ENCODE measurements at regions not wholly inside any gene's neighbourhood (a gene's known extent, or its start where the extent isn't known, plus 50 kb on each side); places are given as distances from the start of the nearest gene placed in this dataset.

DNA sequence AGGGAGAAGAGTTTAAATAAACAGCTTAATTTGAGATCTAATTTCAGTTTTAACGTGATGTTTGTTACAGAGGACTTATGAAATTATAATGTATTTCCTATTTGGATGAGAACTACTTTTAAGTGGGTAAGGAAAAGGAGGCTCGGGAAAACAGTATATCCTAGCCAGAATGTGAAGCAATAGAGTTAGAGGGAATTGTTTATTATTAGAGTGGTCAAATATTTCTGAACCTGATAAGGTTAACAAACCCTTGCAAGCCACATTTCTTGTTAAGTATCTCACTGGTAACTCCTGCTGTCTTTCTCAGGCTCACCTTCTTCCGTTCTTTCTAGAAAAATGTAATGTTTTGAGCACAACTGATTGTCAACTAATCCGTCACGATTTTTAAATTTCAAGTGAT lies 335.1 kb upstream of the MBL2 start:
- no peaks in the 10 kb centered on the region for H3K9me3 ChIP-seq (ENCODE audit: control insufficient read depth in 5 of 5, low read length in 5 of 5)
- H3K27ac ChIP-seq (ENCODE audit: low read depth, low read length): no peak overlapping the region
- no peak overlapping the region for H3K4me3 ChIP-seq (ENCODE audit: low read depth in 1 of 5, low read length in 5 of 5)
- no peaks in the 10 kb centered on the region for H3K4me1 ChIP-seq (ENCODE audit: control insufficient read depth in 5 of 5, insufficient read depth in 5 of 5, low read length in 5 of 5)
- no peak overlapping the region for H3K9ac ChIP-seq (ENCODE audit: low read length in 5 of 5)
- H3K36me3 ChIP-seq (ENCODE audit: control insufficient read depth in 5 of 5, insufficient read depth in 5 of 5, low read length in 5 of 5): no peaks in the 10 kb centered on the region
- no peaks in the 10 kb centered on the region for H3K27me3 ChIP-seq (ENCODE audit: control insufficient read depth in 5 of 5, insufficient read depth in 4 of 5, low read length in 5 of 5)

DNA sequence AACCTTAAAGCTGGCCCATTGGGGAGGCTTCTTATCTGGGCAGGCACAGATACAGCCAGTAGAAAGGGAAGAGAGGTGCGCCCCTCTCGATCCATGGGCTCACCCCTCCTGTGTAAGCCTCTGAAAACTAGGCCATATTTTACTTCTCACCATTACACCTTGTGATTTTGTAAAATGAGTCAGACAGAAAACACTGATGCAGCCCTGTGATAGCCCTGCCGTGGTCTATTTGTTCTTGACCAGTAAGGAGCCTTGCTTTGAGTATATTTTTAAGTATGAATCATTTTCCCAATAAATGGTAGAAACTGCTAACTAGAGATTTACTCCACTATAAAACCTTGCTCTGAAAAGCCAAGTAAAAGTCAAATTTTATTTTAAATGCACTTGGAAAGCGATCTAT lies 329.8 kb upstream of the MBL2 start:
- Histone ChIP-seq H3K4me3 (ENCODE audit: low read depth in 1 of 5, low read length in 5 of 5) (no peak overlapping the region), H3K9ac (ENCODE audit: low read length in 5 of 5) (no peak overlapping the region), H3K27me3 (ENCODE audit: control insufficient read depth in 5 of 5, insufficient read depth in 4 of 5, low read length in 5 of 5) (no peaks in the 10 kb centered on the region), H3K9me3 (ENCODE audit: control insufficient read depth in 5 of 5, low read length in 5 of 5) (peaks cover 0 to 5% (median 0%) of the 10 kb centered on the region in 5 donors), H3K27ac (ENCODE audit: low read depth, low read length) (no peak overlapping the region), H3K4me1 (ENCODE audit: control insufficient read depth in 5 of 5, insufficient read depth in 5 of 5, low read length in 5 of 5) (no peaks in the 10 kb centered on the region), H3K36me3 (ENCODE audit: control insufficient read depth in 5 of 5, insufficient read depth in 5 of 5, low read length in 5 of 5) (no peaks in the 10 kb centered on the region)

DNA sequence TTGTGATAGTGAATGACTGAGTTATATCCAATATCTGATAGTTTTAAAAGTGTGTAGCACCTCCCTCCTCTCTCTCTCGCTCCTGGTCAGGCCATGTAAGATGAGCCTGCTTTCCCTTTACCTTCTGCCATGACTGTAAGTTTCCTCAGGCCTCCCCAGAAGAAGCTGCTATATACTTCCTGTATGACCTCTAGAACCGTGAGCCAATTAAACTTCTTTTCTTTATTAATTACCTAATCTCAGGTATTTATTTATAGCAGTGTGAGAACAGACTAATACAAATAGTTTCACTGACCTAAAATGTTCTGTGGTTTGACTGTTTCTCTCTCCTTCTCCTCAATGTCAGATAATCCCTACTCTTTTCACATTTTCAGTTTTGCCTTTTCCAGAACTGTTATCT lies 321.3 kb upstream of the MBL2 start:
- Histone ChIP-seq H3K4me3 (ENCODE audit: low read depth in 1 of 5, low read length in 5 of 5) (no peak overlapping the region), H3K36me3 (ENCODE audit: control insufficient read depth in 5 of 5, insufficient read depth in 5 of 5, low read length in 5 of 5) (no peaks in the 10 kb centered on the region), H3K9me3 (ENCODE audit: control insufficient read depth in 5 of 5, low read length in 5 of 5) (no peaks in the 10 kb centered on the region), H3K4me1 (ENCODE audit: control insufficient read depth in 5 of 5, insufficient read depth in 5 of 5, low read length in 5 of 5) (no peaks in the 10 kb centered on the region), H3K9ac (ENCODE audit: low read length in 5 of 5) (no peak overlapping the region), H3K27me3 (ENCODE audit: control insufficient read depth in 5 of 5, insufficient read depth in 4 of 5, low read length in 5 of 5) (no peaks in the 10 kb centered on the region), H3K27ac (ENCODE audit: low read depth, low read length) (no peak overlapping the region)

DNA sequence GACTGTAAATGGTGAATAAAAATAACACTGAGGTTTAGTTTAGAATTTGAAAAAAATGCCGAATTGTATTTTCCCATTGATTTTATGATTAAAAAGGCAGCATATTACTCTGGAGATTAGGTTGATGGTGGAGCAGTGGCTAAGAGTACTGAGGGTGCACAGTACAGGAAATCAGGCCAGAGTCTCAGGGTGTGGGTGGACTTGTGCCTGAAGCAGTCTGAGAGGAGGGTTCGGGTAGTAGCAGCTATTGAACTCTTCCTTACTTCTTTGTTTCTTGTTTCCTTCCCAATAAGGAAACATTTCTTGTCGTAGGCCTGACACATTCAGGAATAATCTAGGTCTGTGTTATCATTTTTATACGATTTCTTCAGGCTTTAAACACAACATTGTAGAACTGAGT lies 319.0 kb upstream of the MBL2 start:
- Histone ChIP-seq H3K4me3 (ENCODE audit: low read depth in 1 of 5, low read length in 5 of 5) (no peak overlapping the region), H3K9ac (ENCODE audit: low read length in 5 of 5) (no peak overlapping the region), H3K27me3 (ENCODE audit: control insufficient read depth in 5 of 5, insufficient read depth in 4 of 5, low read length in 5 of 5) (no peaks in the 10 kb centered on the region), H3K27ac (ENCODE audit: low read depth, low read length) (no peak overlapping the region), H3K4me1 (ENCODE audit: control insufficient read depth in 5 of 5, insufficient read depth in 5 of 5, low read length in 5 of 5) (no peaks in the 10 kb centered on the region), H3K36me3 (ENCODE audit: control insufficient read depth in 5 of 5, insufficient read depth in 5 of 5, low read length in 5 of 5) (no peaks in the 10 kb centered on the region), H3K9me3 (ENCODE audit: control insufficient read depth in 5 of 5, low read length in 5 of 5) (no peaks in the 10 kb centered on the region)

DNA sequence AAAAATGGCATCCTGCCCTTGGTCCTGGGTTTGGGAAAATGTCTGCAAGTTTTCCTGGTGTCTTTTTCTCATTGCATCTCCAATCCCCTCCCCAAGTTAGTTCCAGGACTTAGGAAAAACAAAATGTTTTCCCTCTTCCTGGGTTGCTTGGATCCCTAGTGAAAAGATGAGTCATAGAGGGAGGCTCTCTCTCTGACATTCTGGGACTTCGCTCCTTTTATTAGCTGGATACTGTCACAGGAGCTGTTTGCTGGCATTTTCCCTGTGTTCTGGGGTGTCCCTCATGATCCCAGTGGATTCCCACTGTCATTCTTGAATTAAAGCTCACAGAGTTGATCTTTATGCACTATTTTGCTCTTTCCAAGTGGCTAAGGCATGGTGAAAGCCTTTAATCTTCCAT lies 316.4 kb upstream of the MBL2 start:
- Histone ChIP-seq H3K9me3 (ENCODE audit: control insufficient read depth in 5 of 5, low read length in 5 of 5) (peaks cover 0 to 3% (median 0%) of the 10 kb centered on the region in 5 donors), H3K36me3 (ENCODE audit: control insufficient read depth in 5 of 5, insufficient read depth in 5 of 5, low read length in 5 of 5) (no peaks in the 10 kb centered on the region), H3K27ac (ENCODE audit: low read depth, low read length) (no peak overlapping the region), H3K9ac (ENCODE audit: low read length in 5 of 5) (no peak overlapping the region), H3K4me3 (ENCODE audit: low read depth in 1 of 5, low read length in 5 of 5) (no peak overlapping the region), H3K4me1 (ENCODE audit: control insufficient read depth in 5 of 5, insufficient read depth in 5 of 5, low read length in 5 of 5) (no peaks in the 10 kb centered on the region), H3K27me3 (ENCODE audit: control insufficient read depth in 5 of 5, insufficient read depth in 4 of 5, low read length in 5 of 5) (no peaks in the 10 kb centered on the region)

DNA sequence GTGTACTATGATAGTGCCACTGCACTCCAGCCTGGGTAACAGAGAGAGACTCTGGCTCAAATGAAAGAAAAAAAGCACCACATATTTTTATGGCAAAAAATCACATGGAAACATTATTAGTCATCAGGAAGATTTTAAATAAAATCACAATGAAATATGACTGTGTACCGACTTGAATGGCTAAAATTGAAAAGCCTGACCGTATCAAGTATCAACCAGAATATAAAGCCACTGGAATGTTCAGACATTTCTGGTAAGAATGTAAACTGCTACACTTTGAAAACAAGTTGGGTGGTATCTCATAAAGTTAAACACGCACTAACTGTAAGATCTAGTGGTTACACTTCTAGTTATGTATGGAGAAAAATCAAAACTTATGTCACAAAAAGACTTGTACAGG lies 306.7 kb upstream of the MBL2 start:
- peaks cover 0 to 3% (median 2%) of the 10 kb centered on the region in 5 donors for H3K9me3 ChIP-seq (ENCODE audit: control insufficient read depth in 5 of 5, low read length in 5 of 5)
- H3K27ac ChIP-seq (ENCODE audit: low read depth, low read length): no peak overlapping the region
- no peak overlapping the region for H3K9ac ChIP-seq (ENCODE audit: low read length in 5 of 5)
- H3K4me1 ChIP-seq (ENCODE audit: control insufficient read depth in 5 of 5, insufficient read depth in 5 of 5, low read length in 5 of 5): no peaks in the 10 kb centered on the region
- H3K27me3 ChIP-seq (ENCODE audit: control insufficient read depth in 5 of 5, insufficient read depth in 4 of 5, low read length in 5 of 5): no peaks in the 10 kb centered on the region
- no peaks in the 10 kb centered on the region for H3K36me3 ChIP-seq (ENCODE audit: control insufficient read depth in 5 of 5, insufficient read depth in 5 of 5, low read length in 5 of 5)
- H3K4me3 ChIP-seq (ENCODE audit: low read depth in 1 of 5, low read length in 5 of 5): no peak overlapping the region

DNA sequence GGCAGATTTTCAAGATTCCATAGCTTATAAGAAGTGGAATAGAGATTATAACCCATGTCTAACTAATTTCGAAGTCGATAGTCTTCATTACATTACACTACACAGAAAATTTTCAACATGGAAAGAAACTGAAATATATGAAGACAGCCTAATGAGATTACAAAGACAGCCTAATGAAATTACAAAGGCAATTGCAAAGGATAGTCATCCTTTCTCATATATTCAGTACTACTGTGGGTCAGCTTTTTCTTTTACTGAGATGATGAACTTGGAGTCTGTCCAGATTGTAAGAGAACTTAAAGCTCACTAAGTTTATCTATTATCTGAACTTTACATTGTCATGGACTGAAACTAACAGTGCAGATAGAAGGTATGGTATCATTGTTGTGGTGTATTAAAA lies 304.4 kb upstream of the MBL2 start:
- H3K4me3 ChIP-seq (ENCODE audit: low read depth in 1 of 5, low read length in 5 of 5): no peak overlapping the region
- peaks cover 0 to 3% (median 2%) of the 10 kb centered on the region in 5 donors for H3K9me3 ChIP-seq (ENCODE audit: control insufficient read depth in 5 of 5, low read length in 5 of 5)
- H3K36me3 ChIP-seq (ENCODE audit: control insufficient read depth in 5 of 5, insufficient read depth in 5 of 5, low read length in 5 of 5): no peaks in the 10 kb centered on the region
- no peaks in the 10 kb centered on the region for H3K4me1 ChIP-seq (ENCODE audit: control insufficient read depth in 5 of 5, insufficient read depth in 5 of 5, low read length in 5 of 5)
- no peak overlapping the region for H3K9ac ChIP-seq (ENCODE audit: low read length in 5 of 5)
- H3K27ac ChIP-seq (ENCODE audit: low read depth, low read length): no peak overlapping the region
- H3K27me3 ChIP-seq (ENCODE audit: control insufficient read depth in 5 of 5, insufficient read depth in 4 of 5, low read length in 5 of 5): no peaks in the 10 kb centered on the region

DNA sequence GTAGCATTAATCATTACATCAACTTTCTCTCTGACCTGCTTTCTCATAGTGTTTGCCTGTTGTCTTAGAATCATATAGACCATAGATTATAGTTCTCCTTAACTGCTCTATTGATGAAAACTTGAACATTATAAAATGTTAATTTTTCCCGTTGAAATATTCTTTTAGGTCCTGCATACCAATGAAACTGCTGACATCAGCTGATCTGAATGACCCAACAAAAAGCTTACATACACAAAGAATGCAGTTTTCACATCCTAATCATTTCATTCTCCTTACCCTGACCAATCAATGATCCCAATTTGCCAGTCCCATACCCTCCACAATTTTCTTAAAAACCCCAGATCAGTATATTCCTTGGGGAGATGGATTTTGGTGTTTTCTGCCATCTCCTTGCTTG lies 302.9 kb upstream of the MBL2 start:
- Histone ChIP-seq H3K27me3 (ENCODE audit: control insufficient read depth in 5 of 5, insufficient read depth in 4 of 5, low read length in 5 of 5) (peaks cover 0 to 4% (median 0%) of the 10 kb centered on the region in 5 donors), H3K27ac (ENCODE audit: low read depth, low read length) (no peak overlapping the region), H3K9me3 (ENCODE audit: control insufficient read depth in 5 of 5, low read length in 5 of 5) (peaks cover 0 to 3% (median 2%) of the 10 kb centered on the region in 5 donors), H3K36me3 (ENCODE audit: control insufficient read depth in 5 of 5, insufficient read depth in 5 of 5, low read length in 5 of 5) (no peaks in the 10 kb centered on the region), H3K9ac (ENCODE audit: low read length in 5 of 5) (no peak overlapping the region), H3K4me1 (ENCODE audit: control insufficient read depth in 5 of 5, insufficient read depth in 5 of 5, low read length in 5 of 5) (no peaks in the 10 kb centered on the region), H3K4me3 (ENCODE audit: low read depth in 1 of 5, low read length in 5 of 5) (no peak overlapping the region)

DNA sequence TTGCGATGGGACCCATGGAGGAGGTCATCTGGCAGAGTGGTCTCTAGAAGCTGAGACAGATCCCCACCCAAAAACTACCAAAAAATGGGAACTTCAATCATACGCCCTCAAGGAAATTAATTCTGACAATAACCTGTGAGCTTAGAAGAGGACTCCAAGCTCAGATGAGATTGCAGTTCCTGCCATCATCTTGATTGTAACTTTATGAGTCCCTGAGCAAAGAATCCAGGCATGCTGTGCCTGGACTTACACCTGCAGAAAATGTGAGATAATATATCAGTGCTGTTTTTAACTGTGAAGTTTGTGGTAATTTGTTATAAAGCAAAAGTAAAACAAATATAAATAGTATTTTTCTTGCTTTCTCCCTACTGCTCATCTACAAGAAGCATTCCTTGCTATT lies 299.6 kb upstream of the MBL2 start:
- peaks cover 0 to 3% (median 2%) of the 10 kb centered on the region in 5 donors for H3K9me3 ChIP-seq (ENCODE audit: control insufficient read depth in 5 of 5, low read length in 5 of 5)
- H3K4me3 ChIP-seq (ENCODE audit: low read depth in 1 of 5, low read length in 5 of 5): no peak overlapping the region
- H3K27me3 ChIP-seq (ENCODE audit: control insufficient read depth in 5 of 5, insufficient read depth in 4 of 5, low read length in 5 of 5): peaks cover 0 to 4% (median 0%) of the 10 kb centered on the region in 5 donors
- no peak overlapping the region for H3K9ac ChIP-seq (ENCODE audit: low read length in 5 of 5)
- no peaks in the 10 kb centered on the region for H3K4me1 ChIP-seq (ENCODE audit: control insufficient read depth in 5 of 5, insufficient read depth in 5 of 5, low read length in 5 of 5)
- no peaks in the 10 kb centered on the region for H3K36me3 ChIP-seq (ENCODE audit: control insufficient read depth in 5 of 5, insufficient read depth in 5 of 5, low read length in 5 of 5)
- no peak overlapping the region for H3K27ac ChIP-seq (ENCODE audit: low read depth, low read length)

DNA sequence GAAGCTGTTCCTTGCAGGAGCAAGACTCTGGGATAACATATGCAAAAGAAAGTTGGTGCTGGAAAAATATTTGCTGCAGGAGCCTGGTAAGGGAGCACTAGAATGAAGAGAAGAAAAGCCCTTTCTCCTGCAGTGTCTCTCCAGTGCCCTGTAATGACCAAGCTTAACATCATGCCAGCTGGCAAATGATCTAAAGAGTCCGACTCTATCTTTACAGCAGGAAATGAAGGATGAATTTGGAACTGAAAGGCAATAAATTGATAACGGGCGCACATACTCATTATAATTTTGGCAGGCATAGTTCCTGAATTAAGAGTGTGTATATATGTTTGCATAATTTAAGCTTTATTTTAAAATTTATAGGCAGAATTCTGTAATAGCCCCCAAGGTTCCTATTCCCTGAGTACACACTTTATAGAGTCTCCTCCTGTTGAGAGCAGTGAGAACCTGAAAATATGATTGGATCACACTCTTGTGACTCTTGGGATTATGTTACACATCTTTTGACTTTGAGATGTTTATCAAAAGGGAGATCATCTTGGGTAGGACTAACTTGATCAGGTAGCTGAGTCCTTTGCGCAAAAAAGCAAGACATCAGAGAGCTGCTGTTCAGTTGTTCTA lies 299.0 kb upstream of the MBL2 start:
- Histone ChIP-seq H3K4me3 (ENCODE audit: low read depth in 1 of 5, low read length in 5 of 5) (no peak overlapping the region), H3K27me3 (ENCODE audit: control insufficient read depth in 5 of 5, insufficient read depth in 4 of 5, low read length in 5 of 5) (peaks cover 0 to 4% (median 0%) of the 10 kb centered on the region in 5 donors), H3K27ac (ENCODE audit: low read depth, low read length) (no peak overlapping the region), H3K36me3 (ENCODE audit: control insufficient read depth in 5 of 5, insufficient read depth in 5 of 5, low read length in 5 of 5) (no peaks in the 10 kb centered on the region), H3K4me1 (ENCODE audit: control insufficient read depth in 5 of 5, insufficient read depth in 5 of 5, low read length in 5 of 5) (no peaks in the 10 kb centered on the region), H3K9ac (ENCODE audit: low read length in 5 of 5) (no peak overlapping the region), H3K9me3 (ENCODE audit: control insufficient read depth in 5 of 5, low read length in 5 of 5) (peaks cover 0 to 3% (median 2%) of the 10 kb centered on the region in 5 donors)

Measured in subcutaneous abdominal adipose tissue (tissue), 5 donors.